Right lung (tissue), 2 donors: ENCODE measurements at regions not wholly inside any gene's neighbourhood (a gene's known extent, or its start where the extent isn't known, plus 50 kb on each side); places are given as distances from the start of the nearest gene placed in this dataset.
A peak's percentile ranks its signal among the peaks of the same experiment; 100 is the strongest.
"Not testable (repeated sequence)": the region's sequence is repeated elsewhere in the genome, so short reads cannot be mapped to it uniquely, and the experiment has no call there.

ENCODE experiments used
- DNase-seq, 2 donors: peaks; one replicate each; pipeline ENCODE4 v3.0.0-alpha.2; 2013

DNA sequence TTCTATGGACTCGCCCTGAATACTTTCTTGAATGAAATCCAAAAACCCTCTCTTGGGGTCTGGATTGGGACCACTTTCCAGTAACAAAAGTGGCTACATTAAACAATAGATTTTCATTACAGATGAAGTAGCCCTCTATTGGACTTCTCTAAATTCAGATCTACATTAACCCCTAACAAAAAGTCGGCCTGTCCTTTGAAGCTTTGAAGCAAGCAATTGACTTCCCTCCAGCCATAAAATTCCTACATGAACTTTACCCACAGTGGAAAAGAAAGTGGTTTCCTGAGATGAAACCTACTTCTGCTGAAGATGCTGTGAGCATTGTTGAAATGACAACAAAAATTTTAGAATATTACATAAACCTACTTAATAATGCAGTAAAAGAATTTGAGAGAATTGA, 967.1 kb upstream of the ROBO1 start:
- DNase-seq = no peak

DNA sequence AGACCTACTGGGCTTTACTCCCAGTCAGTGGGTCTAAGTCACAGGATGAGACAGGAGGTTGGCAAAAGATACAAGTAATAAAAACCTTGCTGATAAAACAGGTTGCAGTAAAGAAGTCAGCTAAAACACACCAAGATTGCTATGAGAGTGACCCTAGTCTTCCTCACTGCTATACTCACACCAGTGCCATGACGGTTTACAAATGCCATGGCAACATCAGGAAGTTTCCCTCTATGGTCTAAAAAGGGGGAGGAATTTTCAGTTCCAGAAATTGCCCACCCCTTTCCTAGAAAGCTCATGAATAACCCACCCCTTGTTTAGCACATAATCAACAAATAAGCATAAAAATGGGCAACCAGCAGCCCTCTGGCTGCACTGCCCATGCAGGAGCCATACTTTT, 966.7 kb upstream of the ROBO1 start:
- DNase-seq = no peak

DNA sequence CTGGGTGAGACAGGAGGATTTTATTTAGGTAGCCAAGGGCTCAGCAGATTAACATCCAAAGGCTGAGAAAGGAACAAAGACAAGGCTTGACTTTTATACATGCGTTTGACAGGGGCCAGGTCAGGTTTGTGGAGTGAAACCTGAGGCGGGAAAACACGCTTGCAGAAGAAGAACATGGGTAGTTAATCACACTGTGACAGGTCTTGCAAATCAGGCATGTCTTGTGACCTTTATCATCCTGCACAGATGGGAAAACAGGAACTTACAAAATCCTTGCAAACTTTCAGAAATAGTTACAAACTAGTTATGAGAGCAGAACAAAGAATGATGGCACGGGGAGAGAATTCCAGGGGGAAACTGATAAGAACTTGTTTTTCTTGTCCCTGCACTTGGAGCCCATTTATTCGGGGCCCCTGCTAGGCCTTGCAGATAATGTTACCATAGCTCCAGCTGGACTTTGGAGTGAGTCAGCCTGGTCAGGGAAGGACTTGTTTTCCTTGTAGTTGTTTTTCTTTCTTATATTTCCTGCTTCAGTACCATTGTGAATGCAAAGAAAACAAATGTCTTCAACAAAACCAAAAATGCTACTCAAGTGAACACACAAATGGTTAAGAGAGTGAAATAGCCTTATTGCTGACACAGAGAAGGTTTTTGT, 965.9 kb upstream of the ROBO1 start:
- peak in 1 of 2 donors; percentile 1 for DNase-seq

DNA sequence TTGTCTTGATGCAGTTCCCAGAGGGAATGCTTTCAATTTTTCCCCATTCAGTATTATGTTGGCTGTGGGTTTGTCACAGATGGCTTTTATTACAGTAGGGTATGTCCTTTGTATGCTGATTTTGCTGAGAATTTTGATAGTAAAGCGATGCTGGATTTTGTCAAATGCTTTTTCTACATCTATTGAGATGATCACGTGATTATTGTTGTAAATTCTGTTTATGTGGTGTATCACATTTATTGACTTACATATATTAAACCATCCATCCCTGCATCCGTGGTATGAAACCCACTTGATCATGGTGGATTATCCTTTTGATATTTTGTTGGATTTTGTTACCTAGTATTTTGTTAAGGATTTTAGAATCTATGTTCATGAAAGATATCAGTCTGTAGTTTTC, 959.8 kb upstream of the ROBO1 start:
- DNase-seq = not testable (repeated sequence)

GRCh38 chr3:80709597-80710322, 942.0 kb upstream of the ROBO1 start:
- not testable (repeated sequence) for DNase-seq

GRCh38 chr3:80705290-80705689, 937.5 kb upstream of the ROBO1 start:
- DNase-seq = no peak

DNA sequence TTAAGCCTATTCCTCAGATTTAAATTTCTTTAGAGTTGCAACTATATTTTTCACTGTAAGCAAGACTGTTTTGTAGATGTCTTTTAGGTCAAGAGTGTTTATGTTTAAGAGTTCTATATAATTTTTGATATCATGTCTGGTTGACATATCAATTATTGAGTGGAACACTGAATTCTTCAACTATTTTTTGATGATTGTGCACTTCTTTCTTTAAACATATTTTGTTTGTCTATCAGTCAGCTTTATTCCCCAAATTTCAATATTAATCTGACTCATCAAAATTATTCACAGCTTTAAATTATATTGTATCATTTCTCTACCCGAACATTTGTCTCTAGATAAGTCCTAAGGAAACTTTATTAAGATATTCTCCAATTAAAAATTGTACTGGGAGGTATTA, 933.6 kb upstream of the ROBO1 start:
- DNase-seq = no peak

DNA sequence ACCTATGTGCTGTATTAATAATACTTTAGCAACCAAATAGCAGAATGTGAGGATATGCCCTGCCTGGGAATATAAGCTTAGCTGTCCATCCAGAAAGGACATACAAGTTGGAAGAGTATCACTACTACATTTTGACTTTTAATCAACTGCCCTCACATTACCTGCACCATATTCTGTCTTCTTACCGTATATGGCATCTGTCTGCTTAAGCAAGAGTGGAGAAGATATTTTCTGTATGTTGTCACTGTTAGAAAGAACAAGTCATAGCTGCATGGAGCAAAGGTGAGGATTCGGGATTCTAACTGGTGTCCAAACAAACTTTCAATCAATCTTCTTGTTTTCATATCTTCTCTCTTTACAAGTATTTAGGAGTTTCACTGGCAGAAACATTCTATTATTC, 929.5 kb upstream of the ROBO1 start:
- no peak for DNase-seq

DNA sequence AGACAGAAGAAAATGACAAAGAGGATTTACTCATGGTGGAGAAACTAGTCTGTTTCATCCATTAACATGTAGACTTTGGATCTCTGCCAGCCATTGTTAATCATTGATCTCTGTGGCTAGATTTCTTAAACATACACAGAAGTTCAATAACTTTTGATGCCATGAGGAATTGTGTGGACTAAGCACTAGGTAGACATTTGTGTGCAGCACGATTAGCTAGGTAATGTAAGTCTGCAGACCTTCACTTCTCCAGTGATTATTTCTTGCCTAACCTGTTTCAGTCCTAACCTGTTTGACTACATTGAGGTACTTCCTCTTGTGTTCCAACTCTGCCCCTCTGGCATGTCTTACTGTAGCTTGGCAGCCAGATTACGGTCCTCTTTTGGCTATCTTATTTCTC, 928.5 kb upstream of the ROBO1 start:
- DNase-seq = peak; percentile 30 to 33

DNA sequence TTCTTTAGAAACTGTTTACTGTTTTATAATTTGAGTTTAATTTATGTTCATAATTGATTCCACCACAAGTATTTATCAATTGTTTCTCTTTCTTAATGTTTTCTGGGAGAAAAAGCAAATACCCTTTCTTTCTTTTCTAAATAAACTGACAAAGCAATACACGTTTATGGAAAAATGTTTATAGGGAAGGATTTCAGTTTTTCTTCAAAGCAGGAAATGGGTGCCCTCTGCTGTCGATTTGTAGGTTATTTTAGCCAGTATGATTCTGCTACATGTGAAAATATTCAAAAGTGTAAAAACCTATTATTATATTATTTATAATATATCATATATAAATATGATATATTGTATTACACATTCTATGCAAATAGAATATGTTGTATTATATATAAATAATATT, 921.0 kb upstream of the ROBO1 start:
- DNase-seq = peak in 1 of 2 donors; percentile 15

DNA sequence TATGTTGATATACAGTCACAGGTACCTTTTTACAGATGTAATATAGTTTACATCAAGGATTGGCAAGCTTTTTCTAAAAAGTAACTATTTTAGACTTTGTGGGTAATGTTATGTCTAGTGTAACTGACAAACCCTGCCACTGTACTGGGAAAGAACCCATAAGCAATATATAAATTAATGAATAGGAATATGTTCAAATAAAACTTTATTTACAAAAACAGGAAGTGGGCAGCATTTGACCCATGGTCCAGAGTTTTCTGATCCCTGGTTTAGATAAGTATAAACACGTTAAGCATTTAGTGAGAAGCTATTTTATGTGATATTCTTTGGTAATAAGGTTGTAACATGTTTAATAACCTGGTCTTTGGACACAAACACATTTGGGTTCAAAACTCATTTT, 915.2 kb upstream of the ROBO1 start:
- no peak for DNase-seq

DNA sequence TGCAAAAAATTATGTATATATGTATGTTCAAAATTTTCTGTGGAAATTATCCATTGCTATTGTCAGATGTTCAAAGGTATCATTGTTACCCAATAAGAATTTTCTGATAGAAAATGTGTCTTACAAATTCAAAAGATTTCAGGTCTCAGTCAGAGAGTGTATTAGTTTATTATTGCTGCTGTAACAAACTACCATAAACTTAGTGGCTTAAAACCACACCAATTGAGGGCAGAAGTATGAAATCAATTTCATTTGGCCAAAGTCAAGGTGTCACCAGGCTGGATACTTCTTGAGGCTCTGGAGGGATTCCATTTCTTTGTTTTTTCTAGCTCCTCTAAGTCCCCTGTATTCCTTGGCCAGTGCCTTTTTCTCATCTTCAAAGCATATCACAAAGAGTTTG, 914.4 kb upstream of the ROBO1 start:
- DNase-seq = no peak

DNA sequence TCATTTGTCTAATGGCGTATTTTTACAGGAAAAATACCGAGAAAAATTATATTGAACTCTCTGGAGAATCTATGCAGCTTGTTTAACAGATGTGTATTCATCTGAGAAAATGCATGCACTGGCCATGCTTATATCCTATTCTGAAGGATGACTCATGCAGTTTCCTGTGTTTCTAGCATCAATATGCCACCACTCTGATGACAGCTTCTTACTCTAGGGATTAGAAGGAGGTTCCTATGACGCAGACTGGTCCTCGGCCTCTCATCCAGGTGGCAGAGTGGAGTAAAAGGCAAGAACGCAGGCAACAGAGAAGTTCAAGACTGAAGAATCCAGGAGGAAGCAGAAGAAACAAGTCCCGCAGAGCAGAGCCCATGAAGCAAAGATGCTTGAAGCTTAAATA, 910.0 kb upstream of the ROBO1 start:
- DNase-seq = no peak

- DNase-seq = no peak
Observed at GRCh38 chr3:80676866-80677265, 909.1 kb upstream of the ROBO1 start.

DNA sequence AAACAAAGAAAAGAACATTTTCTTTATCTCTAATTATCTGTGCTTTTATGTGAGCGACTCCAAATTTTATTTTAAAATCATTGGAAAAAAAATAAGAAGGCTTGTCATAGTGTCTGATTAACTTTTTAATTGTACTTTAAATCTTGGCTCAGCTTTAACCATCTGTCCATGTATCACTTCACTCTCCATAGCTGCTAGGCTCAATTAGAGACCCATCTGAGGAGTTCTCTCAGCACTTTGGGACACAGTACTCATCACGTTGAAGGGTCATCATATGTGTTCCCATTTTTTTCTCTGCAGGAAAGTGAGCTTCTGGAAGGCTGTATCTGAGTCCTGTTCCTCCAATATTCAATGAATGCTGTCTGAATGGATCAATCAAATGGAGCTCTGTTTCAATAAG, 908.5 kb upstream of the ROBO1 start:
- no peak for DNase-seq

DNA sequence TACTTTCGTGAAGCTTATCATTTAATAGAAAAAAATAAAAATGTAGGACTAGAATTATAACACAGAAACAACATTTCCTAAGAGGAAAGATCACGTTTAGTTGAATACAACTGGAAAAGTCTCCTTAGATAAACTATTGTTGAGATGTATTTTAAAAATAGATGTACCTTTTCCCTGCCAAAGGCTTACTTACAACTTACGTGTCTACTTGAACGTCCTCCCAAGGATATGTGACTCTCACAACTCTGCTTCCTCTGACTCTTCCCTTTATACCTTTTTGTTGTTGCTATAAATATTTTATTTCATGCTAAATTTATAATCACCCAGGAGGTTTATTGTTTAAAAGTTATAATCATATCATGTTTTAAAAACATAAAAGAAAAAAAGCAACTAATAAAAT, 908.0 kb upstream of the ROBO1 start:
- DNase-seq = no peak

DNA sequence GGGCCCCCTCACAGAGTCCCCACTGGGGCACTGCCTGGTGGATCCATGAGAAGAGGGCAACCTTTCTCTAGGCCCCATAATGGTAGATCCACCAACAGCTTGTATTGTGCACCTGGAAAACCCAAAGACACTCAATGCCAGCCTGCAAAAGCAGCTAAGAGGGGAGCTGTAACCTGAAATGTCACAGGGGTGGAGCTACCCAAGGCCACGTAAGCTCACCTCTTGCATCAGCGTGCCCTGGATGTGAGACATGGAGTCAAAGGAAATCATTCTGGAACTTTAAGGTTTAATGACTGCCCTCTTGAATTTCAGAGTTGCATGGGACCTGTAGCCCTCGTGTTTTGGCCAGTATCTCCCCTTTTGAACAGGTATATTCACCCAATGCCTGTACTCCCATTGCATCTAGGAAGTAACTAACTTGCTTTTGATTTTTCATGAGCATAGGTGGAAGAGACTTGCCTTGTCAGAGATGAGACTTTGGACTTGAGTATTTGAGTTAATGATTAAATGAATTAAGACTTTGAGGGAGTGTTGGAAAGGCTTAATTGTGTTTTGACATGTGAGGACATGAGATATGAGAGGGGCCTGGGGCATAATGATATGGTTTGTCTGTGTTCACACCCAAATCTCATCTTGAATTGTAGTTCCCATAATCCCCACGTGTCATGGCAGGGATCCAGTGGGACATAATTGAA, 900.9 kb upstream of the ROBO1 start:
- no peak for DNase-seq

- no peak for DNase-seq
Observed at GRCh38 chr3:80668100-80668499, 900.3 kb upstream of the ROBO1 start.

DNA sequence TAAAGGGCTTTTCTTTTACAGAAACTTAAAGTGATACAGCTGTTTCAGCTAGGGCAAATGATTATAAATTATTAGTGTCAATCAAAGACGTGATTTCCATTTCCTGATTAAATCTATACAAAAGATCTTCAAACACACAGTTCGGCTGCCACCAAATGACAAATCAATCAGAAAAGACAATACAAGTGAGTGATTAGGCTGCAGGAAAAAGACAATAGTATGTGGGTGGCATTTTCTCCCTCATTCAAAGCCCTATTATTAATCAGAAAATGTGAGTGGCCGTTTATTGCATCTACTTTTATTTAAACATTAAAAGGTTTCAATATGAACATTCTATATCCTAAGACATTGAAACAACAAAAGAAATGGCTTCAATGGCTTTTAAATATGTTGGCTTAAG, 895.6 kb upstream of the ROBO1 start:
- no peak for DNase-seq

DNA sequence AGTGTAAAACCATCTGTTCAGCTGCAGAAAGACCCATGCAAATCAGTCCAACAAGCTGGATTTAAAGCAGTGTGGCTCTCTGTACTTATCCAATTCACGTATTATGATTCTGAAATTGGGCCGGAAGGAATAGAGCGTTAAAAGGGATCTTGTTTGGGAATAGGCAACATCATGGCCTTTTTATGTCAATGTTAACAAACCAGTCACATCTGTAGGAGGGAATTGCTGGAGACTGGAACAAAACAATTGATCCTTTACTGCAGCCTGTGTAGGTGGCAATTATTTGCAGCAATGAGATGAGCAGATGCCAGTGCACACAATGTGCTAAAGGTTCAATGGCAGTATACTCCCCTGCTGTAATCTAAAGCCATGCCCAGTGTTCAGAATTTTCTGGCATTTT, 887.4 kb upstream of the ROBO1 start:
- no peak for DNase-seq

DNA sequence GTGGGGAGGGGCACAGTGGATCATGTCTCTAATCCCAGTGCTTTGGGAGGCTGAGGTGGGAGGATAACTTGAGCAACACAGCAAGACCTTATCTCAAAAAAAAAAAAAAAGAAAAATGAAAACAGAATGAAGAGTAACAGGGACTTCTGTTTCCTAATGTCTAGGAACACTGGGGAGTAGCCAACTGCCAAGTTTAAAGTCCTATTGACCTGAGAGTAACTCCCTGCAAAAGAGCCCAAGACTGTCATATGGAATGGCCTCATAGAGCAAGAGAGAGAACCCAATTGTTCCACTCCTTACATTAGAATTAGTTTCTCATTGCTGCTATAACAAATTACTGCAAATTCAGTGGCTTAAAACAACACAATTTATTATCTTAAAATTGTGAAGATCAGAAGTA, 881.4 kb upstream of the ROBO1 start:
- DNase-seq = no peak

DNA sequence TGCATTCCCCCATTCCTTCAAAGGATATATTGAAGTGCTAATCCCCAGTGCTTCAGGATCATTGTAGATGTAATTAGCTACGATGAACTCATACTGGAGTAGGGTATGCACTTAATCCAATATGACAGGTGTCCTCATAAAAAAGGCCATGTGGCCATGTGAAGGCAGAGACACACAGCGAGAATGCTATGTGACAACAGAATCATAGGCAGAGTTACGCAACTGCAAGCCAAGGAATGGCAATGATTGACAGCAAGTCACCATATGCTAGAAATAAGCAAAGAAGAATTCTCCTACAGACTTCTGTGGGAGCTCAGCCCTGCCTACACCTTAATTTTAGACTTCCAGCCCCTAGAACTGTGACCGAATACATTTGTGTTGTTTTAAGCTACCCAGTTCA, 875.6 kb upstream of the ROBO1 start:
- no peak for DNase-seq
